Mesenchymal stem cell (in vitro differentiated cells and primary cell): ENCODE measurements at regions not wholly inside any gene's neighbourhood (a gene's known extent, or its start where the extent isn't known, plus 50 kb on each side); places are given as distances from the start of the nearest gene placed in this dataset.
A peak's percentile ranks its signal among the peaks of the same experiment; 100 is the strongest.

Source experiments
- DNase-seq: peaks from one replicate; pipeline ENCODE4 v3.0.0-alpha.2; 2013
- H2AFZ ChIP-seq: one replicate; pipeline ENCODE4 v1.6.1; 2013; ENCODE audit warnings: low read depth, mild to moderate bottlenecking, control low read depth, inconsistent platforms, low read length, moderate library complexity
- H2AK5ac ChIP-seq: 2 replicates; pipeline ENCODE4 v1.6.1; 2013; ENCODE audit warnings: low read length, moderate library complexity, mild to moderate bottlenecking, inconsistent platforms; ENCODE audit not compliant: severe bottlenecking
- H2BK120ac ChIP-seq: one replicate; pipeline ENCODE4 v1.6.1; 2013; ENCODE audit warnings: low read depth, mild to moderate bottlenecking, inconsistent platforms, low read length, moderate library complexity
- H2BK12ac ChIP-seq, 2 experiments: one replicate each; pipeline ENCODE4 v1.6.1; 2013; ENCODE audit warnings: inconsistent platforms in 2 of 2, low read length in 2 of 2, mild to moderate bottlenecking in 2 of 2, moderate library complexity in 2 of 2, control low read depth in 1 of 2
- H2BK15ac ChIP-seq: one replicate; pipeline ENCODE4 v1.6.1; 2013; ENCODE audit warnings: mild to moderate bottlenecking, low read depth, inconsistent platforms; ENCODE audit not compliant: poor library complexity, severe bottlenecking
- H2BK5ac ChIP-seq: 2 replicates; pipeline ENCODE4 v1.6.1; 2013; ENCODE audit warnings: low read depth, mild to moderate bottlenecking, low read length, control low read depth, inconsistent platforms; ENCODE audit not compliant: poor library complexity, severe bottlenecking
- H3K14ac ChIP-seq, 2 experiments: one replicate each; pipeline ENCODE4 v1.6.1; 2013; ENCODE audit warnings: inconsistent platforms in 2 of 2, low read length in 2 of 2, control low read depth in 1 of 2, mild to moderate bottlenecking in 1 of 2, moderate library complexity in 1 of 2
- H3K18ac ChIP-seq, 2 experiments: one replicate each; pipeline ENCODE4 v1.6.1; 2013; ENCODE audit warnings: inconsistent platforms in 2 of 2, low read length in 2 of 2, control low read depth in 1 of 2, low read depth in 1 of 2, mild to moderate bottlenecking in 1 of 2
- H3K23ac ChIP-seq, 2 experiments: one replicate each; pipeline ENCODE4 v1.6.1; 2013; ENCODE audit warnings: inconsistent platforms in 2 of 2, low read length in 2 of 2, mild to moderate bottlenecking in 2 of 2, moderate library complexity in 2 of 2, control low read depth in 1 of 2
- H3K27ac ChIP-seq: 2 replicates; pipeline ENCODE4 v1.5.1; 2013; ENCODE audit warnings: mild to moderate bottlenecking, moderate library complexity, low read length, control low read depth, inconsistent platforms; ENCODE audit not compliant: poor library complexity, severe bottlenecking
- H3K27me3 ChIP-seq, 2 experiments: 2 replicates each; pipeline versions ENCODE4 v1.6.1 to v1.7.0; 2013; ENCODE audit warnings: low read length in 2 of 2, mild to moderate bottlenecking in 2 of 2, moderate library complexity in 2 of 2, control low read depth in 1 of 2, inconsistent platforms in 1 of 2; ENCODE audit not compliant: control insufficient read depth in 1 of 2, insufficient read depth in 1 of 2
- H3K36me3 ChIP-seq, 2 experiments: 2 replicates each; pipeline versions ENCODE4 v1.6.1 to v1.7.0; 2013; ENCODE audit warnings: low read length in 2 of 2, control low read depth in 1 of 2, inconsistent platforms in 1 of 2, low read depth in 1 of 2, mild to moderate bottlenecking in 1 of 2; ENCODE audit not compliant: insufficient read depth in 2 of 2, control insufficient read depth in 1 of 2
- H3K4ac ChIP-seq, 2 experiments: one replicate each; pipeline ENCODE4 v1.6.1; 2013; ENCODE audit warnings: inconsistent platforms in 2 of 2, low read length in 2 of 2, mild to moderate bottlenecking in 2 of 2, moderate library complexity in 2 of 2, control low read depth in 1 of 2, low read depth in 1 of 2
- H3K4me1 ChIP-seq: 2 replicates; pipeline ENCODE4 v1.6.1; 2013; ENCODE audit warnings: low read depth, low read length, control low read depth; ENCODE audit not compliant: control insufficient read depth, insufficient read depth
- H3K4me2 ChIP-seq: 2 replicates; pipeline ENCODE4 v1.6.1; 2013; ENCODE audit warnings: low read length, mild to moderate bottlenecking, inconsistent platforms; ENCODE audit not compliant: poor library complexity, severe bottlenecking
- H3K4me3 ChIP-seq, 2 experiments: 2 replicates each; pipeline versions ENCODE4 v1.5.1 to v1.7.0; 2013; ENCODE audit warnings: low read length in 2 of 2, mild to moderate bottlenecking in 2 of 2, control low read depth in 1 of 2, low read depth in 1 of 2; ENCODE audit not compliant: insufficient read depth in 1 of 2
- H3K79me1 ChIP-seq: replicated peaks from 2 replicates; pipeline ENCODE4 v1.6.1; 2013; ENCODE audit warnings: mild to moderate bottlenecking, control low read depth, low read length, inconsistent platforms; ENCODE audit not compliant: poor library complexity, severe bottlenecking
- H3K9ac ChIP-seq: 2 replicates; pipeline ENCODE4 v1.7.0; 2013; ENCODE audit warnings: mild to moderate bottlenecking, low read length, moderate library complexity
- H3K9me3 ChIP-seq: 2 replicates; pipeline ENCODE4 v1.7.0; 2013; ENCODE audit warnings: mild to moderate bottlenecking, low read length; ENCODE audit not compliant: control insufficient read depth
- H4K8ac ChIP-seq: one replicate; pipeline ENCODE4 v1.6.1; 2013; ENCODE audit warnings: inconsistent platforms, mild to moderate bottlenecking, low read length, moderate library complexity
- H4K91ac ChIP-seq: one replicate; pipeline ENCODE4 v1.6.1; 2013; ENCODE audit warnings: mild to moderate bottlenecking, low read length, inconsistent platforms
- WGBS: methylation state at CpG from one replicate; pipeline ENCODE4 v1.1.7; 2013; ENCODE audit warnings: mixed read lengths; 5-methylcytosine and 5-hydroxymethylcytosine counted together

DNA sequence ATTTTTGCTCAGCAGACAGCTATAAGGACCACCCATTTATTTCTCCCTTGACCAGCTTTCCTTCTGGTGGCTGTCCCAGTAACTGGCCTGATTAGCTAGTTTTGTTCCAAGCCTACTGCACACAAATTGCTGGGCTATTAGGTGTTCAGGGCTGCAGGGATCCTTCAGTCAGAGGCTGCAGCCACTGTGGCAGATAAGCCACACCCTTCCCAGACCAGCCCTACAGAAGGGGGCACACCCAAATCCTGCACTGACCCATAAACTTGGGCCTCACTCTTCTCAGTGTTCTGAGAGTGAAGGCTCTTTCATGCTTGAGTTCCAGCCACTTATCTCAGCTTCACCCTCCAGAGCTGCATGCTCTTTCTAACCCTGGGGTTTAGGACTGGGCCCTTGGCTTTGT lies 200.0 kb downstream of the AASDHPPT start:
- H3K27ac ChIP-seq, result no peak overlapping the region
- H3K27me3 ChIP-seq, result no peaks in the 10 kb centered on the region
- H3K9ac ChIP-seq, result no peak overlapping the region
- peaks cover 2% of the 10 kb centered on the region for H3K4me1 ChIP-seq
- peak overlapping the region in 1 of 2 experiments; percentile 67 for H2BK12ac ChIP-seq
- H4K8ac ChIP-seq, result no peak overlapping the region
- H3K4me2 ChIP-seq, result no peak overlapping the region
- no peaks in the 10 kb centered on the region for H3K36me3 ChIP-seq
- H3K14ac ChIP-seq, result no peak overlapping the region
- no peak overlapping the region for H2BK120ac ChIP-seq
- no peak overlapping the region for H2AK5ac ChIP-seq
- peak overlapping the region; percentile 41 for H4K91ac ChIP-seq
- no peak overlapping the region for H2BK5ac ChIP-seq
- peaks cover 3% of the 10 kb centered on the region for H3K9me3 ChIP-seq
- H3K18ac ChIP-seq, result peak overlapping the region in 1 of 2 experiments; percentile 64
- no peaks in the 10 kb centered on the region for H3K79me1 ChIP-seq
- H3K4ac ChIP-seq, result no peak overlapping the region
- H2BK15ac ChIP-seq, result no peak overlapping the region
- no peak for DNase-seq
- H3K23ac ChIP-seq, result no peak overlapping the region
- H2AFZ ChIP-seq, result no peak overlapping the region
- no peak overlapping the region for H3K4me3 ChIP-seq

DNA sequence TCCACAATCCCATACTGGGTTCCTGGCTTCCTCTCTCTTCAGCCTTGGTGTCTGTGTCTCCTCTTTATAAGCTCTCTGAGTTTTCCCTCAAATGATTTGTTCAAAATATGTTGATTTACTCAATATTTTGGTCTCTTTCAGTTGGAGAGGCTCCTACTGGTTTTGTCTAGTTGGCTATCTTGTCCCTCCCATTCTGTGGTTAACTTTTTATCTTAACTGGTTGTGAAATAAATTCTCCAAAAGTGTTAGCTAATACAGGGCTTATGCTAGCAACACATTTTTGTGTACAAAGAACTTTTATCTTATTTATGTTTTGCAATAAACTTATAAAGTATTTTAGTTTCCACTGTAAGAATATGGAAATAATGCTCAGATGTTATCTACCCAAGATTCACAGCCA lies 200.9 kb downstream of the AASDHPPT start:
- H3K9me3 ChIP-seq, result peaks cover 2% of the 10 kb centered on the region
- no peak overlapping the region for H3K23ac ChIP-seq
- H3K36me3 ChIP-seq, result no peaks in the 10 kb centered on the region
- H3K4me1 ChIP-seq, result peaks cover 2% of the 10 kb centered on the region
- H2AK5ac ChIP-seq, result no peak overlapping the region
- H3K4me2 ChIP-seq, result no peak overlapping the region
- no peak overlapping the region for H3K9ac ChIP-seq
- no peak overlapping the region for H2BK15ac ChIP-seq
- H3K18ac ChIP-seq, result no peak overlapping the region
- H4K91ac ChIP-seq, result no peak overlapping the region
- no peak overlapping the region for H3K27ac ChIP-seq
- no peak overlapping the region for H3K14ac ChIP-seq
- no peak overlapping the region for H2BK120ac ChIP-seq
- H3K4me3 ChIP-seq, result no peak overlapping the region
- H3K4ac ChIP-seq, result no peak overlapping the region
- no peak overlapping the region for H2BK12ac ChIP-seq
- H2AFZ ChIP-seq, result no peak overlapping the region
- no peak overlapping the region for H4K8ac ChIP-seq
- H2BK5ac ChIP-seq, result no peak overlapping the region
- H3K79me1 ChIP-seq, result no peaks in the 10 kb centered on the region
- H3K27me3 ChIP-seq, result no peaks in the 10 kb centered on the region
- peak; percentile 48 for DNase-seq

DNA sequence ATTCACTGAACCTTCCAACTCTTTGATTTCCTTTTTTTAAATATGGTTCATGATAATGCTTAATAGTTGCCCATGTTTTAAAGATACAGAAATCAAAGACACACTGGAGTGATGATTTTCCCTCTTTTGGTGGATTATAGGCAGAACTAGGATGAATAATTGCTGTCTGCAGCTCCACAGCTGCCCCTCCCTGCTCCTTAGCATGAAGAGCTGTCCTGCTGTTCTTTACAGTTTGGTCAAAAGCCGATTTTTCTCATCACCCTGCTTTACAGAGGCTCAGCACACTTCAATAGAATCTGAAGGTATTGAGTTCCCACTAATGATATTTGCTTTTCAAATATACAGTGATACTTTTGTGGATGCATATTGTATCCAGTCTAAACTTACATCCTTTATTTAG lies 202.6 kb downstream of the AASDHPPT start:
- Histone ChIP-seq H2BK120ac (no peak overlapping the region), H2AFZ (no peak overlapping the region), H2BK12ac (no peak overlapping the region), H2BK15ac (no peak overlapping the region), H3K18ac (no peak overlapping the region), H2BK5ac (no peak overlapping the region), H3K36me3 (no peaks in the 10 kb centered on the region), H4K8ac (no peak overlapping the region), H3K27ac (no peak overlapping the region), H3K4me2 (no peak overlapping the region), H4K91ac (no peak overlapping the region), H2AK5ac (no peak overlapping the region), H3K9me3 (no peaks in the 10 kb centered on the region), H3K9ac (no peak overlapping the region), H3K27me3 (no peaks in the 10 kb centered on the region), H3K79me1 (no peaks in the 10 kb centered on the region), H3K4ac (peak overlapping the region in 1 of 2 experiments; percentile 67), H3K23ac (no peak overlapping the region), H3K4me3 (no peak overlapping the region), H3K14ac (no peak overlapping the region), H3K4me1 (peaks cover 2% of the 10 kb centered on the region)
- DNase-seq, result no peak
- WGBS, result no CpG with 5 or more reads among the region's 1 CpG

DNA sequence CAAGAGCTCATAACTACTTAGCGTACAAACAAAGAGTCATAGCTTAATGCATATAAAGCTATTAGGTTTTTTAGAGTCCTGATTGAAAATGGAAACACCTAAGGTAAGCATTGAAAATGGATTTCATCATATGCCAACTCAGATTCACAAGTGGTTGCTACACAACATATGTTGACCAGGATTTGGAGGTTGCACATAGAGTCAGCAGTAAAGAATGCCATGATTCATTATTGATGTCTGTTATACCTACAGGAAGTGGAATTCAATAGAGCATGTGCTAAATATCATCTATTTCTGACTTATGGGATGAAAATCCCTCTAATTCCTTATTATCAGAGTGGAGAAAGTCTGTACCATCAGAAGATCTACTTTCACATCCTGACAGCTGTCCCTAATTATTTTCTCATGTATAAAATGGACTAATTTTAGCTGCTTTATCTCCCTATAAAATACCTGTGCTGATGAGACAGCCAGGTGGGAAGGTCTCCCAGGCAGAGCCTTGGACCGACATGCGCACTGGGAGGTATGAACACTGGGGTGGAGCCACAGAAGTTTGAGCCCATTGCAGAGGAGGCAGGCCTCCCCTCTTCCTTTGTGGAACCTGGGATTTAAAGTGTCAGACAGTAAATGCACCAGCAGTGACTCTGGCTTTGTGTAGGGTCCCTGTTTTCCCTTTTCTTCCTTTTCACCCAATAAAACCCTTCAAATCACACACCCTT lies 204.2 kb downstream of the AASDHPPT start:
- H3K23ac ChIP-seq, result no peak overlapping the region
- no peak overlapping the region for H3K4me3 ChIP-seq
- H3K18ac ChIP-seq, result no peak overlapping the region
- H4K8ac ChIP-seq, result no peak overlapping the region
- WGBS, result 98% methylated on average over 2 of the region's 3 CpGs
- H3K27ac ChIP-seq, result no peak overlapping the region
- no peaks in the 10 kb centered on the region for H3K79me1 ChIP-seq
- H3K36me3 ChIP-seq, result no peaks in the 10 kb centered on the region
- H2BK12ac ChIP-seq, result peak overlapping the region in 1 of 2 experiments; percentile 57
- no peak overlapping the region for H3K4me2 ChIP-seq
- no peak overlapping the region for H2BK15ac ChIP-seq
- peaks cover 2% of the 10 kb centered on the region for H3K4me1 ChIP-seq
- H2BK5ac ChIP-seq, result no peak overlapping the region
- H2BK120ac ChIP-seq, result no peak overlapping the region
- no peaks in the 10 kb centered on the region for H3K27me3 ChIP-seq
- peak overlapping the region in 1 of 2 experiments; percentile 18 for H3K14ac ChIP-seq
- H3K9me3 ChIP-seq, result no peaks in the 10 kb centered on the region
- H3K9ac ChIP-seq, result no peak overlapping the region
- H3K4ac ChIP-seq, result no peak overlapping the region
- H2AK5ac ChIP-seq, result peak overlapping the region; percentile 79
- H2AFZ ChIP-seq, result no peak overlapping the region
- DNase-seq, result peak; percentile 54
- H4K91ac ChIP-seq, result no peak overlapping the region
